ENCODE measurements at regions not wholly inside any gene's neighbourhood (a gene's known extent, or its start where the extent isn't known, plus 50 kb on each side); places are given as distances from the start of the nearest gene placed in this dataset.
"Not testable (repeated sequence)": the region's sequence is repeated elsewhere in the genome, so short reads cannot be mapped to it uniquely, and the experiment has no call there.

DNA sequence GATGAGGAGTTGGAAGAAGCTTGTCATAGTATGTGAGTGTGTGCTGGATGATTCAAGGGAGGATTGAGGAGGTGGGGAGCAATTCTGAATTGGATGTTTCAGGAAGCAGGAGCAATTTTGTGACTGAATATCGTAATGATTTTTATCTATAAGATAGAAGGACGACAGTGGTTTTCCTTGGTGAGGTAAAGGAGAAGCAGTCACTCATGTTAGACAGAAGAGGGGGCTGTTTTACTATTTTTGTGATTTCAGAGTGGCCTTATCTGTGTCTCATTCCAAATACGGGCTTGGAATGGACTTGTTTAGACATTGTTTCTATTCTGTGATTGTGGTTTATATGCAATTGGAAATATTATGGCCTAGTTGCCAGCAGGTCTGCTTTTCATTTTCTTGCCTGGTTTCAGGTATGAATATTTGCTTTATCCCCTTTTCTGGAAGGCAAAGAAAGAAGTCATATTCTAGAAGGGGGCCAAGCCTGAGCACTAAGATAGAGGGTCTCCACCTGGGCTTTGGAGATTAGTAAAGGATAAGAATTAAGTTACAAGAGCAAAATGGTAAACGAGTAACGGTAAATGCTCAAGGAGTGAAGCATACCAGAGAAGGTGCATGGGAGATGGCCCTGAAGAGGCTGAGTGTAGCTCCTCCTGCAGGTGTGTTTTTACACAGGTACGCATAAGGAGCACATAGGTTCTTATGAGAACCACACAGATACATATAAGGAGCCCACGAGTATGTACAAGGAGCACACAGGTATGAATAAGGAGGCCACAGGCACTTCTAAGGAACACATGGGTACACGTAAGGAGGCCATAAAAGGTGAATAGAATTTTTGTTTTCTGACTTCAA, 124.6 kb upstream of the KCNAB1 start:
- DNase-seq: no peak

DNA sequence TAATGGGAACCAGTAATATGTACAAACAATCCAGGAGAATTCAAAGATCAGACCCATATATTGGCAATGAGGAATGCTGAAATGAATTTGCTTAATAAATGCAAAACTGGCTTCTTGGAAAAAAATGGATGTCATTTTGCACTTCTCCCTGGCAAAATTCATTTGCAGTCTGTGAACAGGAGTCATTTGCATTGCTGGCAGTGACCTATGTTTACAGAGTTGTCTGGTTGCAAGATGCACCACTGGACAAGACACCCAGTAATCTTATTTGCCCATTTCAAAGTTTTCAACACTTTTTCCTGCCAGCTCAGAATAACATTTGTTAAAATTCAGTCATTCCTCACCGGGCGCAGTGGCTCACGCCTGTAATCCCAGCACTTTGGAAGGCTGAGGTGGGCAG, 123.5 kb upstream of the KCNAB1 start:
- DNase-seq: no peak

DNA sequence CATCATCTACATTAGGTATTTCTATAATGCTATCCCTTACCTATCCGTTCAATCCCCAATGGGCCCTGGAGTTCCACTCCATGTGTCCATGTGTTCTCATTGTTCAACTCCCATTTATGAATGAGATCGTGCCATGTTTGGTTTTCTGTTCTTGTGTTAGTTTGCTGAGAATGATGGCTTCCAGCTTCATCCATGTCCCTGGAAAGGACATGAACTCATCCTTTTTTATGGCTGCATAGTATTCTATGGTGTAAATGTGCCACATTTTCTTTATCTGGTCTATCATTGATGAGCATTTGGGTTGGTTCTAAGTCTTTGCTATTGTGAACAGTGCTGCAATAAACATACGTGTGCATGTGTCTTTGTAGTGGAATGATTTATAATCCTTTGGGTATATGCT, 122.2 kb upstream of the KCNAB1 start:
- DNase-seq: not testable (repeated sequence)

DNA sequence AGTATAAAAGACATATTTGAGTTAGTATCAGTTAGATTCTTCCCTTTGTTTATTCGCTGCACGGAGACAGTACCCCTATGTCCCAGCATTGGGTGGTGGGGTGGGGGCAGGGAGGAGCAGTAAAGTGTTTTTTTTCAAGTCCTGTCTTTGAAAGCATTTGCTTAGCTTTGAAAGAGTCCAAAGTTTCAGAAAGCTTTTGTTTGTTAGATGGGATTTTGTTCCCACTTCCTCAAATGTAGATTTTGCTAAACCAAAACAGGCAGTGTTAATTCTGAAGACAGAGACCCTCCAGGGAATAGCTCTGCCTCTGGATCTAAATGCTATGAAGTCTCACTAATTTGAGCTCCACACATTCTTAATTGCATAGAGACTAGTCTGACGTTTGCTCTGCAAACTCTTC, 114.6 kb upstream of the KCNAB1 start:
- DNase-seq: no peak

DNA sequence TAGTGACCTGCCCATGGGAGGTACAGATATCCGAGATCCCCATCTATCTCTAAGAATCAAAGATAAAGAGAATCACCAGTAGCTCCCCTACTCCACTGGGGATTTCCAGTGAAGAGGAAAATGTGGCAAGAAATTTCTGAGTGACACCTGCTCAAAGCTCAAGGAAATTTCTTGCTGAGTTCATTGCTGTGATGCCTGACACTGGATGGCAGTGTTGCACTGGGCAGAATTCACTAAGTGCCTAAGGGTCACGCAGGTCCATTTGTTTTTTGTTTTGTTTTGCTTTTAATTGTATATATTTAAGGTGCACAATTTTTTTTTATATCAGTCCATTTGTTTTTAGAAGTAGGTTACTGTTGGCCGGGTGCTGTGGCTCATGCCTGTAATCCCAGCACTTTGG, 109.5 kb upstream of the KCNAB1 start:
- no peak for DNase-seq

DNA sequence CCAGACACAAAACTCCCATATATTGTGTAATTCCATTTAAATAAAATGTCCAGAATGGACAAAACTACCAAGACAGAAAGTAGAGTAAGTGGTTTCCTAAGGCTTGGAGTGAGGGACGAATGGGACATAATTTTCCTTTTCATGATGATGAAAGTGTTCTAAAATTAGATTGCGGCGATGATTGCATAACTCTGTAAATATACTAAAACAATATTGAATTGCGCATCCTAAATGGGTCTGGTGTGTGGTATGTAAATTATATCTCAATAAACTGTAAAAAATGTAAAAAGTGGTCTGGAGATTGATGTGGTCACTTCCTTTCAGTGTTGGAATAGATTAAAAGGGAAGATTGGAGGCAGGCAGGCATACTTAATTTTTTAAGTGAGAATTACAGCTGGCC, 105.9 kb upstream of the KCNAB1 start:
- no peak for DNase-seq

DNA sequence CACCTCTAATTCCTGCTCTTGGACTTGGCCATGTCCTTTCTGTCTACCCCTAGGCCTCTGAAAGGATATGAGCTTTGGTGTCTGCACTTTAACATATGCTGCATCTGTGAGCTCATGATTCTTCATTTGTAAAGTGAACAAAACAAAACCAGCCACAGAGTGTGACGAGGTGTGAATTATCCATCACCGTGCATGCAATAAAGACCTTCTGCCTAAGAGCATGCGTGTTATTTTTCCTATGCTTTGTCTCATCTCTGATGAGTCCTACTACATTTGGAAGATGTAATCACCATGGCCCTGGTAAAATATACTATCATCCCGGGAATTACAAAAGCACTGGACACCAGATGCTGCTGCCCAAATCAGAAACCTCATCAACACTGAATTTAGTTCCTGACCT, 103.5 kb upstream of the KCNAB1 start:
- no peak for DNase-seq

DNA sequence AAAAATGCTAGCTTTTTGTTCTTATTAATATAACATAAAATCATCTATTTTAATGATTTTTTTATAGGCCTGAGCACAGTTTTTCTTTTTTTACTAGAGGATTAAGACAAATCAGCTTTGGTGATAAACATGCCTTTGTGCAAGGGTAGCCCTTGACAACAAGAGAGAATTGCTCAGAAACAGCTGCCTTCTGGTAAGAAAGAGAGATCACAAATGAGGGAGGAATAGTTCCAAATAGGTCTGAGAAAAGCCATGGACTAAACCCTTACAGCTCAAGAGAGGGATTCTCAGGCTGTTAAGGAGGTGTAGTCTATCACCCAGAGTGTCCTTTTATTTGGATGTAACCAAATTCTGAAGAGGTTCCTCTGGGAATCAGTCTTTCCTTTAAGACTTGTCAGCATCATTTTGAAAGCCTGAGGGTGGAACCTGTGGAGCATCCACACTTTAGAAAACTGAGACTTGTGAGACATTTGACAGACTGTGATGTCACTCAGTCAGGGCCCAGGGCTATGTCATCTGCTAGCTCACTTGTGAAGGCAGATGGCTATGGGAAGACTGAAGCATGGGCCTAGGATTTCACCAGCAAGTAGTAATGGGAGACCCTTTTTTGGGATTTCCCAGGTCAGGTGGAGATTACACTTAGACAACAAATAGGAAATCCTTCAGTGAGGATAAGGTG, 102.9 kb upstream of the KCNAB1 start:
- no peak for DNase-seq

DNA sequence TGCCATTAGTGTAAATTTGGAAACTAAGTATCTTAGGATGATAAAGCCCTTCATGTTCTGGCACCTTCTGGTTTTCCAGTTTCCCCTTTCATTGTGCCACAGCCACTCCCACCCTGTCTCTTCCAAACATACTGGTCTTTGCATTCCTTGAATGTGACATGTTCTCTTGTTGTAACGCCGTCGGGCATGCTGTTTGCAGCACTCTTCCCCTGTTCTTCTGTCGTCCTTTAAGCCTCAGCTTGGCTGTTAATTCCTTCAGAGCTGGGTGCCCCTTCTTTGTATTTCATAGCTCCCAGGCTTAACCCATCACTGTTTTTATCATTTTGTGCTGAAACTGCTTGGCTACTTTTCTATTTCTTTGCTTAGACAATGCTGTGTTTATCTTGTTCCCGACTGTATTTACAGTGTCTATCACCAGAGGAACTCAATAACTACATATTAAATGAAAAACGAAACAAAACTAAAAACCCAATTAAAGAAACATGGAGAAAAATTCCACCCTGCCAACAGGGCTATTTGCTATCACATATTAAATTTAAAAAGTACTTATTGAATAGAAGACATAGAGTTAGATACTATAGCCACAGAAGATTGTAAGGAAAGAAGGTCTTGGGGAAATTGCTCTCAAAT, 95.4 kb upstream of the KCNAB1 start:
- DNase-seq: no peak

DNA sequence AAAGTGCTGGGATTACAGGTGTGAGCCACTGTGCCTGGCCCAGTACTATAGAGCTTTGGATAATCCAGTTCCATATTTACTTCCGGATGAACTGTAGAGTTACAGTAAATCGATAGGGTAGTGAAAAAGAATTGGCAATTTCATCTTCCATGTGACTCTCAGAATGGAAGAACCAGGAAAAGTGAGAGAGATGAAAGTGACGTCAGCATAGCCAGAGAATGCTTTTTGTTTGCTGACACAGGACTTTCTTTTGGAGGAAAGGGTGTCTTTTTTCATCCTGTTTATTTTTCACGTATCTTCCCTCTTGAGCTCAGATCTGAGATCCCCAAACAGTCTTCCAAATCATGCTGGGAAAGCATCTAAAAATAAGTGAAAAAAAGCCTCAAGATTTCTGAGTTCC, 91.2 kb upstream of the KCNAB1 start:
- no peak for DNase-seq

DNA sequence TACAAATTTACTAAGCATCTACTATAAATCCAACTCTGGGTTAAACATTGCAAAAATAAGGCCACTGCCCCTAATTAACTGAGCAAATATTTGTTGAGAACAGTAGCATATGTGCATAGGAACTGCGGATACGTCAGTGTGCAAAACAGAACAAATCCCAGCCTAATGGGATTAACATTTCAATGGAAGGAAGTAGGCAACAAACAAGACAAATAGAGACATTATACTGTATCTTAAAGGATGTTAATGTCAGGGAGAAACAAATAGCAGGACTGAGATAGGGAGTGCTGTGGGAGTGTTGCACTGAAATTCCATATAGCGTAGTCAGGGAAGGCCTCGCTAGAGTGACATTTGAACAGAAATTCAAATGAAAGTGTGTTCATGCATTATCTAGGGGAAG, 89.7 kb upstream of the KCNAB1 start:
- DNase-seq: no peak

DNA sequence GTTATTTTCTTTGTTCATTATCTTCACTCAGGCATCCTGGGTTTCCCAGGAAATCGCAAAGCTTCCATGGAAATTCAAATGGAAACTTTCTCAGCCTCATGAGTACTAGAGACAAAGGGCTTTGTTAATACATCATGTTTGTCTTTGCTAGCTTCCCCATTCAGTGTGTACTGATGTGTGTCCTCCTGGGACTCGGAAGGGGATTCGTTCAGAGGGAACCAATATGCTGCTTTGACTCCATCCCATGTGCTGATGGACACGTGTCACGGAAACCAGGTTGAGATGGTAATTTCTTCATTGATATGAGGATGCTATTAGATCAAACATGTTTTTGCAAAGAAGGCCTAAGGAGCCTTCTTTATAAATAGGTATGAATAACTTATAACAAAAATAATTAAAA, 87.0 kb upstream of the KCNAB1 start:
- DNase-seq: no peak

DNA sequence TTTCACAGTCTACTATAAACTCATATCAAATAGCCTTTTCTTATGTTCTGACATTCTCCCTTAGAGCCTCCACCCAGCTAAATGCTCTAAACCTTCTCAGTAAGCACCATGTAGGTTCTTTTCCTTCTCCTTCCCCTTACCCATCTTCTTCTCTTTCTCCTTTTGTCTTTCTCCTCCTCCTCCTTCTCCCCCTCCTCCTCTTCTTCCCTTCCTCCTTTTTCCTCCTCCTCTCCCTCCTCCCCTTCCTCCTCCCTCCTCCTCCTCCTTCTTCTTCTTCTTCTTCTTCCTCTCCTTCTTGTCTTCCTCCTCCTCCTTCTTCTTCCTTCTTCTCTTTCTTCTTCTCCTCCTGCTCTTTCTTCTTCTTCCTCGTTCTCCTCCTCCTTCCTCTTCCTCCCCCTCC, 85.2 kb upstream of the KCNAB1 start:
- DNase-seq: no peak

DNA sequence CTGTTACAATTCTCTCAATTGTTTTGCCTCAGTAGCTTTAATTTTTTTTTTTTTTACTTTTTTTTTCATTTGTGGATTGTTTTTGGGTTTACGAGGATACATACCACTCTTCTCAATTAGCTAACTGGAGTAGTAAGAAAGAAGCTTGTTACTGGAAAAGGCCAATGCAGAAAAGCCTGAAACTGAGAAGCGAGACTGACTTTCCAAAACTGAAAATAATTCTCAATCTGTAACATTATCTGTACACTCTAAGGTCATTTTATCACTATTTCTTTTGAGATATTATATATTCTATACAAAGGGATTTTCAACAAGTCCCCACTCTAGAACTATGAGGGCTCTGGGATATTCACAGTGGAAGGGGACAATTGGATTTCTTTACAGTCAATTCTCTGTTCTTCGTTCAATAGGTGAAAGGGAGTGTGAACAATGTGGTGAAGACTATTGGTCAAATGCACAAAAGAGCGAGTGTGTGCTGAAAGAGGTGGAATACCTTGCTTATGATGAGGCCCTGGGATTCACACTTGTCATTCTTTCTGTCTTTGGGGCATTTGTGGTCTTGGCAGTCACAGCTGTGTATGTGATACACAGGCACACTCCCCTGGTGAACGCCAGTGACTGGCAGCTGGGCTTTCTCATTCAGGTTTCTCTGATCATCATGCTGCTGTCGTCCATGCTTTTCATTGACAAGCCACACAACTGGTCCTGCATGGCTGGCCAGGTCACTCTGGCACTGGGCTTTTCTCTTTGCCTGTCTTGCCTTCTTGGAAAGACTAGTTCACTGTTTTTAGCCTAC, 83.9 kb upstream of the KCNAB1 start:
- no peak for DNase-seq

DNA sequence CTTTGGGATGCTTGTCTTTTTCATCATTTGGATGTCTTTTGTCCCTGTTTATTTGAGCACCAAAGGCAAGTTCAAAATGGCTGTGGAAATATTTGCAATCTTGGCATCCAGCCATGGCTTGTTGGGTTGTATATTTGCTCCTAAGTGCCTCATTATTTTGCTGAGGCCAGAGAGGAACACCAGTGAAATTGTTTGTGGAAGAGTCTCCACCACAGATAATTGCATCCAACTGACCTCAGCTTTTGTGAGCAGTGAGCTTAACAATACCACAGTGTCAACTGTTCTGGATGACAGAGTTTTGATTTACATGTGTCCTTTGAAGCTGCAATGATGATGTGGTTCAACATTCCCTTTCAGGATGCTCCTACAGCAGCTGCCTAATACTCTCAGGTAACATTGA, 83.0 kb upstream of the KCNAB1 start:
- DNase-seq: no peak

DNA sequence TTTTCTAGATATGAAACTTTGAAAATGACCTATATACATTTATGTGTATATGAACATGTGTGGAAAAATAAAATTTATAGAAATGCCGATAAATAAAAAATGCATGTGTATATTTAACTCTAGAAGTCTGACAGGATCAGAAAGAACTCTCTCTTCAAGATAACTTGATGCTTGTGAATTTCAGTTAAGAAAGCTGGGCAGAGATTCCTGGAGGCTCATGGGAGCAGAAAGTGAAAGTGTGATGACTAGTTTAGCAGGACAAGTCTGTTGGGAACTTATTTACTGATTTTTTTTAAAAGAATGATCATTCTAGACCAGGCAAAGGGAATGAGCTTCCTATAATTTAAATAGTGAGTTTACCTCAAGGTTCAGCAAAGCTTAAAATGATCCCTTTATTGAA, 81.5 kb upstream of the KCNAB1 start:
- no peak for DNase-seq

DNA sequence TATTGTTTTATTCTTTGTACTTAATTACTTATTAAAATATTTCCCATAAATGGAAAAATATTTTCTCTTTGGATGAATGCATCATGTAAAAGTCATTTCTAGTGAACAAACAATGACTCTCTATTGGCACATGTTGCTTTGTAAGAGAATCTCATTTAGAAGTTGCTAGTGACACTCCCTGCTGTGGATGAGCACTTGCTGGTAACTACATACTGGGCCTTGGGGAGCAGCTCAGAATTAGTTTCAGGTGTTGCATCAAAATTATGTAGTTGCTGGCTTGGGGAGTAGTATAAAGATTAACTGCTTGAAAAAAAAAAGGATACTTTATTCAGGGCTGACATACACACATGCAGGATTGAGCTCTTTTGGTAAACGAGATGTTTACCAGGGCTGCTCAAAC, 80.3 kb upstream of the KCNAB1 start:
- DNase-seq: no peak

DNA sequence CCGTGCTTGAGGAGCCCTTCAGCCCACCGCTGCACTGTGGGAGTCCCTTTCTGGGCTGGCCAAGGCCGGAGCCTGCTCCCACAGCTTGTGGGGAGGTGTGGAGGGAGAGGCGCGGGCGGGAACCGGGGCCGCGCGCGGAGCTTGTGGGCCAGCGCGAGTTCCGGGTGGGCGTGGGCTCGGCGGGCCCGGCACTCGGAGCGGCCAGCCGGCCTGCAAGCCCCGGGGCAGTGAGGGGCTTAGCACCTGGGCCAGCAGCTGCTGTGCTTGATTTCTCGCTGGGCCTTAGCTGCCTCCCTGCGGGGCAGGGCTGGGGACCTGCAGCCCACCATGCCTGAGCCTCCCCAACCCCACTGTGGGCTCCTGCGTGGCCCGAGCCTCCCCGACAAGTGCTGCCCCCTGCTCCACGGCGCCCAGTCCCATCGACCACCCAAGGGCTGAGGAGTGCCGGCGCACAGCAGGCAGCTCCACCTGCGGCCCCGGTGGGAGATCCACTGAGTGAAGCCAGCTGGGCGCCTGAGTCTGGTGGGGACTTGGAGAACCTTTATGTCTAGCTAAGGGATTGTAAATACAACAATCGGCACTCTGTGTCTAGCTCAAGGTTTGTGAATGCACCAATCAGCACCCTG, 79.0 kb upstream of the KCNAB1 start:
- DNase-seq: not testable (repeated sequence)

DNA sequence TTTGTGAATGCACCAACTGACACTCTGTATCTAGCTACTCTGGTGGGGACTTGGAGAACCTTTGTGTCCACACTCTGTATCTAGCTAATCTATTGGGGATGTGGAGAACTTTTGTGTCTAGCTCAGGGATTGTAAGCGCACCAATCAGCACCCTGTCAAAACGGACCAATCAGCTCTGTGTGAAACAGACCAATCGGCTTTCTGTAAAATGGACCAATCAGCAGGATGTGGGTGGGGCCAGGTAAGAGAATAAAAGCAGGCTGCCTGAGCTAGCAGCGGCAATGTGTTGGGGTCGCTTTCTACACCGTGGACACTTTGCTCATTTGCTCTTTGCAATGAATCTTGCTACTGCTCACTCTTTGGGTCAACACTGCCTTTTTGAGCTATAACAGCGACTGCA, 78.5 kb upstream of the KCNAB1 start:
- DNase-seq: not testable (repeated sequence)

DNA sequence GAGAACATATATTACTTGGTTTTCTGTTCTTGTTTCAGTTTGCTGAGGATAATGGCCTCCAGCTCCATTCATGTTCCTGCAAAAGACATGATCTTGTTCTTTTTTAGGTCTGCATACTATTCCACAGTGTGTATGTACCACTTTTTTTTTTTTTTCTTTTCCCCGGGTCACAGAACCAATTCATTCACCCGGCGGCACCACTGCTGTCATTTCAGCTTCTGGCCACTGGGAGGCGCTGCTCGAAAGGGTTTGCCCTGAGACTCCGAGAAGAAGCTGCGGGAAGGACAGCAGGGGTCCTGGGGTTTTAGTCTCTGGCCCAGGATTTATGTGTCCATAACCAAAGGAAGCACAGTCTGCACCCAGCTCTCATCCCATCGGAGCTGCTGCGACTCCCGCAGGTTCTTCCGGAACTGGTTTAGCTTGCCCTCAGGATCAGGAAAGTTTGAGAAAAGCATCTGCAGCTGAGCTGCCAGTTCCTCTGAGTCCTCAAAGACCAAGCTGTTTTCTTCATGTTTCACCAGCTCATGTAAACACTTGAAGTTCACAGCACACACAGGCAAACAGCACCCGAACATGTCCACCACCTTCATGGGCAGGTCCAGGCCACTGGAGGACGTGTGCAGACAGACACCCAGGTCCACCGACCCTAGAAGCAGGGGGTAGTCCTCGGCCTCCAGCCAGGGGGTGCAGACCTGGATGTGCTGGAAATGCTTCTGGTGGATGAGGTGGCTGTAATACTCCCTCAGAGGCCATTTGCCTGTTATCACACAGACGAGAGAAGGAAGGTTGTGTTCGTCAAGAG, 76.3 kb upstream of the KCNAB1 start:
- DNase-seq: peak; percentile 48

DNA sequence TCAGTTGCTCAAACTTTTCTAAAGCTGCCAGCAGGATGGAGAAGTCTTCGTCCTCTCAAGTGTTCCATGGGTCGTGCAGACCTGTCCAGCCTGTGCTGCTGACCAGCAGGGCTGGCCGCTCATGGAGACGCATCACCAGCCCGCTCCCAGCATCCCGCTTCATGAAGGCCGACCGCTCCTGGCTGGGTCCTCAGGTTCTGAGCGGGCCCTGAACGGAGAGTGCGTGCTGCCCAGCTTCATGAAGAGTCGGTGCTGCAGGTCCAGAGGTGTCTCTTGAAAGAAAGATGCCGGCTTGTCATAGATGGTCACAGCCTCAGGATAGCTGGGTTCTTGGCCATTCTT, 75.8 kb upstream of the KCNAB1 start:
- DNase-seq: no peak

DNA sequence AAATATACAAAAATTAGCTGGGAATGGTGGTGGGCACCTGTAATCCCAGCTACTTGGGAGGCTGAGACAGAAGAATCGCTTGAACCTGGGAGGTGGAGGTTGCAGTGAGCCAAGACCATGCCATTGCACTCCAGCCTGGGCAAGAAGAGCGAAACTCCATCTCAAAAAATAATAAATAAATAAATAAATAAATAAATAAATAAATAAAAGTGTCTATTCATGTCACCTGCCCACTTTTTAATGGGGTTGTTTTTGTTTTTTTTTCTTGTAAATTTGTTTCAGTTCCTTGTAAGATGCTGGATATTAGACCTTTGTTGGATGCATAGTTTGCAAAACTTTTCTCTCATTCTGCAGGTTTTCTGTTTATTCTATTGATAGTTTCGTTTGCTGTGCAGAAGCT, 71.9 kb upstream of the KCNAB1 start:
- DNase-seq: not testable (repeated sequence)

Measured in activated CD4-positive, alpha-beta T cell treated with anti-CD3 and anti-CD28 coated beads, Interleukin-2, amount 50 U/mL, for 1 hour (primary cell).